Stimulated activated CD4-positive, alpha-beta T cell treated with anti-CD3 and anti-CD28 coated beads, Interleukin-4, amount 100 ng/mL, for 48 hours (primary cell): ENCODE measurements at regions not wholly inside any gene's neighbourhood (a gene's known extent, or its start where the extent isn't known, plus 50 kb on each side); places are given as distances from the start of the nearest gene placed in this dataset.

ENCODE experiments used
- DNase-seq, 2 donors: peaks; one replicate each; pipeline ENCODE4 v3.0.0-alpha.2; 2020; ENCODE audit warnings: low read depth in 2 of 2

- no peak for DNase-seq
Measured at GRCh38 chr2:122481717-122482116, 726.3 kb downstream of the TSN start.

- DNase-seq = no peak
Measured at GRCh38 chr2:122486086-122486485, 730.6 kb downstream of the TSN start.

DNA sequence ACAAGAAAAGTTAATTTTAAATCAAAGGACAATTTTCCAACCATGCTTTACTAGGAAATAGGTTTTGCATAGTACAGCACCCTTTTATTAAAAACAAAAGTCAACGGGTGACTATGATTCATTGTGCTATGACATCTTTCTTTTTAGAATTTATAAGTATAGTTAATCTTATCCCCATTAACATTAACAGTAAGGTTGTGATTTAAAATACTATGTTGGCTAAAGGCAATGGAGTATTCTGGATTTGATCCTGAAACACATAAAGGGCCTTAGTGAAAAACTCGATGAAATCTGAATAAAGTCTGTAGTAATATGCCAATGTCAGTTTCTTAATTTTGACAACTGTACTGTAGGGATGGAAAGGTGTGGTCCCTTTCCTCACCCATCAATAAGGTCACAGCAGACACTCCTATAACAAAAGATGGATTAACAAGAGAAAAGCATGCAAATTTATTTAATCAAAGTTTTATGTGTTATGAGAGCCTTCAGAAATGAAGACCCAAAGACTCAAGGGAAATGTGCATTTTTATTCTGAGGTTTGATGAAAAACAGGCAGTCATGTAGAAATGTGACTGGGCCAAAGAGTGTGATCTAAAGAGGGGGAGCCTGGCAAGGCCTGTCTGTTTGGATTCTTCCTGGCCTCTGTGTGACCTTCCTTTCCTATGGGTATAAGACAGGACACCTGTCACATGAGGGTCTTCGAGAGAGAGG is 731.4 kb downstream of the TSN start:
- DNase-seq = no peak

GRCh38 chr2:122491011-122491410 is 735.6 kb downstream of the TSN start:
- DNase-seq = no peak

DNA sequence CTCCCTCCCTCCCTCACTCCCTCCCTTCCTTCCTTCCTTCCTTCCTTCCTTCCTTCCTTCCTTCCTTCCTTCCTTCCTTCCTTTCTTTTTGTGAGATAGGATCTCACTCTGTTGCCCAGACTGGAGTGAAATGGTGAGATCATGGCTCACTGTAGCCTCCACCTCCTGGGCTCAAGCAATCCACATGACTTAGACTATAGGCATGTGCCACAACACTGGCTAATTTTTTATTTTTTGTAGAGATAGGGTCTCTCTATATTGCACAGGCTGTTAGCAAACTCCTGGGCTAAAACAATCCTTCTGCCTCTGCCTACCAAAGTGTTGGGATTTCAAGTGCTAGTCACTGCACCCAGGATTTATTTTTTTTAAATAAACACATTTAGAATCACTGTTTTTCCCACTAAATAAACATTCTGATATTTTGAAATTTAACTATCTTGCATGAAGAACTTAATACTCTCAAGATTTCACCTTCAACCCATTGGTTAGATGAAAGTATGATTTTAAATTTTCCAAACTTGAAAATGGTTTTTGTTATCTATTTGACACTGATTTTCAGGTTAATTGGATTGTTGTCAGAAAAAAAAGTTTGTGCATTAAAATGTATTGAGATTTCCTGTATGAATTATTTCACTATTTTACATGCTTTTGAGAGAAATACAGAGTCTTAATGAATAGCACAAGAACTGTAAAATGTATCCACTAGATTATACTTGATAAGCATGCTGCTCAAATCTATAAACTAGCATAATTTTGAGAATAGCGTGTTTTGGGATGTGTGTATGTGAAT is 745.1 kb downstream of the TSN start:
- no peak for DNase-seq

DNA sequence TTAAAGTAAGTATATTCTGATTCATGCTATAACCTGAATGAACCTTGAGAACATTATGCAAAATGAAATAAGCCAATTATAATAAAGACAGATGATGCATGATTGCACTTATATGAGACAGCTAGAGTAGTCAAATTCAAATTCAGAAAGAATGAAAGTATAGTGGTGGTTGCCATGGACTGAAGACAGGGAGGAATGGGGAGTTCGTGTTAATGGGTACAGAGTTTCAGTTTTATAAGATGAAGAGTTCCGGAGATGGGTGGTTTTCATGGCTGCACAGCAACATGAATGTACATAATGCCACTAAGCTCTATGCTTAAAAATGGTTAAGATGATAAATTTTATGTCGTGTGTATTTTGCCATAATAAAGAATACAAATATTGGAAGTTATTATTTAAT is 751.2 kb downstream of the TSN start:
- no peak for DNase-seq

DNA sequence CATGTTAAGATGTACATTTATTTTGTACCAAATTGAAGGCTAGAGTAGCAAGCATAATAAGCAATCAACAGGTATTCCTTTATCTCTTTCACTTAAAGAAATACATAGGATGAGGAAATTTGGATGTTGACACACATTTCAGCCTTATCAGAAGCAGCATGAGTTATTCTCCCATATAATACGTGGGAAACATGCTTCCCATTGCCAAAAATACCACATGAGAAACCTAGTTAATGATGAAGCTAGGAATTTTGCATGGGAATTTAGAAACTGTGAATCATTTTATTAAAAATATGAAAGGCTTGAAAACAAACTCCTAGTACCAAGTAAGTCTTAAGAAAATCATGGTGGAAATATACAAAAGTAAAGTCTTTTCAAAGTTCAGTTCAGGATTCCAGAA is 751.8 kb downstream of the TSN start:
- DNase-seq = no peak

- no peak for DNase-seq
Measured at GRCh38 chr2:122512091-122512490, 756.6 kb downstream of the TSN start.

DNA sequence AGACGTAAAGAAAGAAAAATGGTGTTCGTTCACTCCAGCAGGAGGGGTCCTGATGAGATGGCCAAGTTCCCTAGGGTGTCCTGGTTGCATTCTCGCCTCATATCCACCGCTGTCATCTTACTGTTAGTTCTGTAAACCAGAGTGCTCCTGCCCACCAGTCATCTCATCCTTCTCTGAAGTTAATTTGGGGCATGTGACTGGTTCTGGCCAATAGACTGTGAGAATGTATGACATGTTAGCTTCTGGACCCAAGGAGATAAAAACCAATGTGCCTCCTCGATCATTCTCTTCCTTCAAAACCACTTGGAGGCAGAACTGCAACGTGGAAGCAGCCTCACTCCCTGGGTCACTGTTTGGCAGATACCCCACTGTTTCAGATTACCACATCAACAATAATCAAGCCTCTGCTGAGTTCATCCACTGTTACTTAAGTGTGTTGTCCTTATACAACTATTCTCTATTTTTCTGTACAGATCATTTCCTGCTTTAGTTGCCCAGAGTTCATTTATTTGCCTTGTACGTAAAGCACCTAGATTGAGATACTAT is 759.1 kb downstream of the TSN start:
- no peak for DNase-seq

DNA sequence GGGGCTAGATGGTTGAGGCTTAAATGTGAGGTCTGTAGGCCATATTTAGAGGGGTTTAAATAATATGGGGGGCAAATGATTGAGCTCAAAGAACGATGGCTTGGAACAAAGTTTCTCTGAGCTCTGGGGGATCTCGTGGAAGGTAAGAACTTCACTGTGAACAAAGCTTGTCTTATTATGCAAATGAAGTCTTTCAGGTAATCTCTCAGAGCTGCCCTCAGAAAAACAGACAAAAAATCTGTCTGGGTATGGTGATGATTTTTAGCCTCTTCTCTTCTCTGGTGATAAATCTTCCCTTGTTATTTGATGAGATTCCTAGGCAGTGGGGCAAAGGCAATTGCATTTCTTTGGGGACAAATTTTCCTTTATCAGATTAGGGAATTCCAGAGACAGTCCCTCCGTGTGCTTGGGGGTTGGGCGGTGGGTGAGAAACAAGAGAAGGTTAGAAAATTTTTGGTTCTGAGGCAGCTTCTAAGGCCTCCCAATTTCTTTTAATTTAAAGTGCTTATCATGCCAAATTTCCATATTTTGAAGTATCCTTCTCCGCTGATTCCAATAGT is 760.4 kb downstream of the TSN start:
- DNase-seq = no peak

- DNase-seq = no peak
Measured at GRCh38 chr2:122516775-122517174, 761.3 kb downstream of the TSN start.

GRCh38 chr2:122519366-122519765 is 763.9 kb downstream of the TSN start:
- no peak for DNase-seq

DNA sequence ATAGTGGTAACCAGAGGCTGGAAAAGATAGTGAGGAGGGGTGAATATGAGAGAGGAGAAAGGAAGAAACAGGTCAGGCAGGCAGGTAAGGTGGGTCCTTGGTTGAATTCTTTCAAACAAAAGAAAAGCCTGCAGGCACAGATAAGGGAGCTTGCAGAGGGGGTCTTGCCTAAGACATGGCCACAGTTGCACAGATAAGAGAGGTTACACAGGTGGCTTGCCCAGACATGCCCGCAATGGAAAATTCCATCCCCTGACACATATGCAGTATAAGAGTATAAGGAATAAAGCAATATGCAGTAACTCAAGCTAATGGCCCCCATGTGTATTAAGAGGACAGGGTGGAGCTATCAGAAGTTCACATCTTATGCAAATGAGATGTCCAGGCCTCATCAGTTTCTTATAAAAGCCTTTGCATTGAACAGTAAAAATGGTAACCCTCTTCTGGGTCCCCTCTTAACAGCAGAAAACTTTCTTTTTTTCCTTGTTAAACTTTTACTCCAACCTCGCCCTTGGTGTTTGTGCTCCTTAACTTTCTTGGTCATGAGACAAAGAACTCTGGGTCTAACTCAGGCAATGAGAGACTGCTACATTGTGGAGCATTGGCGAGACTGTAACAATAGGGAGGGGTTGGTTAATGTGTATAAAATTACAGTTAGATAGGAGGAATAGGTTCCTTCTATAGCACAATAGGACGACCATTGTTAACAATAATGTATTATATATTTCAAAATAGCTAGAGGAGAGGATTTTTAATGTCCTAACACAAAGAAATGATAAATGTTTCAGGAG is 764.6 kb downstream of the TSN start:
- DNase-seq = no peak

DNA sequence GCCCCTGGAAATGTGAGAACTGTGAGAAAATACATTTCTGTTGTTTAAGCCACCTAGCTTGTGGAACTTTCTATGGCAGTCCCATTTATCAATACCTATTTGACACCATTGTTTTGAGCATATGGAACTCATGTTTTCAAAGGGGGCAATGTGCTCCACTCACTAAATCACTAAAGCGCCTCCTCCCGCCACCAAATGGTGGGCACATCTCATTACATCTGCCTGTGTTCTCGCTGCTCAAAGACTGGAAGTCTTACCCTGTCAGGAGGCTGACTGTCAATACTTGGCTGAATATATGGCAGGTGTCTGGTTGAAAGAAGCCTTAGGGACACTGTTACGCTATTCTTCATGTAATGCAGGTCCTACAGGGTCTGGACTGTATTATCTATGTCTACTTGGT is 767.7 kb downstream of the TSN start:
- no peak for DNase-seq

DNA sequence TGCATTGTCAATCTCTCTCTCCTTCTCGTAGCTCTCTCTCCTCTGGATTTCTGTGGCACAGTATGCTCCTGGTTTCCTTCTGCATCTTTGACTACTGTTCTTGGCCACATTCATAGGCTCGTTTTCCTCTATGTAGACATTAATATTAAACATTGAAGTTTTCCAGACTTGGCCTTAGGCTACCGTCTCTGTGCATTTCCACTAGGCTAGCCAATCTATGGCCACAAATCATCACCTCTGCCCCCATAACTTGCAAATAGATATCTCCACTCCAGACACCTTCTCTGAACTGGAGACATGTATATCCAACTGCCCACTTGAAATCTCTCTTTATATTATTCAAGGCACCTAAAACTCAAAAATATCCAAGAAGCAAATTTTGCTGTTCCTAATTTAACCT is 768.5 kb downstream of the TSN start:
- DNase-seq = no peak

GRCh38 chr2:122525336-122525735 is 769.9 kb downstream of the TSN start:
- DNase-seq = no peak

- no peak for DNase-seq
Measured at GRCh38 chr2:122528061-122528460, 772.6 kb downstream of the TSN start.

DNA sequence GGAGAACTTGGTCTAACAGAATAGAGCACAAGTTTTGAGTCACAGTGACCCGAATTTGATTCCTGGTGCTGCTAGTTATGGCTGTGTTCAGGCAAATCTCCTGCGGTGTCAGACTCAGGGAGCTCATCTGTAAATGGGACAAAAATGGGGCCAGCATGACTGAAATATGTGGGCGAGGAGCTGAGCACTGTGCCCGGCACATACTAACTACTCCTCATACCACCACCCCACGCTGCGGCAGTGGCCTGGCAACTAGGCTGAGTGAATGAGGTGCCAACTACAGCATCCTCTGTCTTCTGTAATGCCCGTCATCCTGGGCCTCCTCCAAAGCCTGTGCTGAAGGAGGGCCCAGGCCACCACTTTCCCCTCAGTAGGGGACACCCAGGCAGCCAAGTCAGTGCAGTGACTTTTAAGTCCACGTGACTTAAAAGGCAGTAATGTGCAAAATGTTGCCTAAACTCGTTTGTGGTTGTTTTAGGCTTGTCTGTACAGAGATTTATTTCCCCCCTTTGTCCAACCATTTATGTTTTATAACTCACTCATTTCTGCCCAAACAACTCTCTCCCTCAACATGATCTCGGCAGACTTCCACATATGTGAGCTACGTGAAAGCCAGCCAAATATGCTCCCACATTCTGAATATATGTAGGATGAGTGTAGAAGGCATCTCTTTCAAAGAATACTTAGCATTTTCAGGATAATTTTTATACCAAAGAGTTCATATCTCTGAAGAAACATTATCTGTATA is 773.7 kb downstream of the TSN start:
- no peak for DNase-seq

DNA sequence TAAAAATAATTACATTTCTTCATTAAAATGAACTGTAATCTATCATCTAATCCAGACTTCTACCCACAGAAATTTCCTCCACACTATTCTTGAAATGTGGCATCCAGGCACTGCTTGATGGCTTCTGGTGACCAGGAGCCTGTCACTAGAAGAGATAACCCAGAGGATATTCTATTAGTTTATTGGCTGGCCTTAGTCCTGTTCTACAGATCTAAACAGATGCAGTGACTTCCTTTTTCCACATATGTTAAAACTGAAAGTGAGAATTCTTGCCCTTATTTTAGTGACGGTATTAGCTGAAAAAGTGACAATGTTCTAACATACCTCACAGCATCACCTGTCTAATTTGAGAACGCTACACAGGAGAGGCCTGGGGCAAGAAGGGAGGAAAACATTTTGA is 775.4 kb downstream of the TSN start:
- DNase-seq = no peak

DNA sequence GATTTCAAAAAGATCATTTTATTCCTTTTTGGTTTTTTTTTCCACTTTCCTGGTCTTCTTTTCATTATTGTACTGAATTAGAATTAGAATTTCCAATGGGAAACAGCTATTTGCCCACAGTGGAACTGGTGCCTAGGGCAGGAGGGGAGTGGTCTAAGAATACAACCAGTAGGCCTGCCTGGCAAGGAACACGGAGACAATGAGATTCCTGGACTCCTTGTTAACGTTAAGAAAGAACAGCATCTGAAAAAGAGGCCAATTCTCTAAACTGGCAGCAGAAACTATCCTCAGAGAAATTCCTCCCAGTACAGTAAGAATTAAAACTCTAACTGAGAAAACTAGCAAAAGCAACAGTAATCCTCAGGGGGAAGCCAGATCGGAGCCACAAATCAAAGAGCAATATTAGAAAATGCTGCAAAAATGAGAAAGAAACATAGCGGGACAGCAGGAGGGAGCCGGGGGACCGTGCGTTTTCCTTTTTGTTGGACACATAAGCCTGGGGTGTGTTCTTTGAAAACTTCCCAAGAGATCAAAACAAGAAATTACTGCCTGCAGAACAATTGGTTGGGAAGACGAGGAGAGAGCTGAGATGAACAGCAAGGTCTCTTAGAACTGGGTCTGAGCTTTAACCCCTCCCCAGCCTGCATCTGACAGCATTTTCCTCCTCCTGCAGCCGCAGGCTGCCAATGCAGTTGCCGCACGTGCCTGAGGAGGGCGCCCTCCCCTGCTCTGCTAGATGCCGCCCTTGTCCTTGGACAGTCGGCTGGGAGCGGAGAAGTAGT is 776.0 kb downstream of the TSN start:
- DNase-seq = no peak

GRCh38 chr2:122532072-122532344 is 776.6 kb downstream of the TSN start:
- DNase-seq = no peak
